ENCODE measurements at regions not wholly inside any gene's neighbourhood (a gene's known extent, or its start where the extent isn't known, plus 50 kb on each side); places are given as distances from the start of the nearest gene placed in this dataset.

DNA sequence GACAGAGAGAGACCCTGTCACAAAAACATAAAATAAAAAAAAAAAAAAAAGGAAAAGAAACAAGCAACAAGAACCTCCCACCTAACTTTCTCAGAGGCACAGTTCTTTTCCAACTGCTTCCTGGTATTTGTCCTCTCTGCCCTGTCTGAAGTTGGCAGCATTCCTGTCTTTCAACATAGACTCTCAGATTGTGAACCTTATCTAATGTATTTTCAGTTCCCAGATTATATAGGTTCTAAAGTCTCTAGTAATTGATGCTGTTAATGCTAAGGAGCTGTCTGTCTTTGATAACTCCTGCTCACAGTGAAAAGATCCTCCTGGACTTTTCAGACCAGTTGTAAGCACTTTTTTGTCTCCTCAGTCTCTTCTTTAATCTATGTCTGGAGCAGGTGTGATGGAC is 199.5 kb upstream of the P2RY1 start:
- TF ChIP-seq, protein P1, sequence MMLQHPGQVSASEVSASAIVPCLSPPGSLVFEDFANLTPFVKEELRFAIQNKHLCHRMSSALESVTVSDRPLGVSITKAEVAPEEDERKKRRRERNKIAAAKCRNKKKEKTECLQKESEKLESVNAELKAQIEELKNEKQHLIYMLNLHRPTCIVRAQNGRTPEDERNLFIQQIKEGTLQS (IDR thresholded peaks at IDR 0.05), result no peak
- TF ChIP-seq, protein P2, sequence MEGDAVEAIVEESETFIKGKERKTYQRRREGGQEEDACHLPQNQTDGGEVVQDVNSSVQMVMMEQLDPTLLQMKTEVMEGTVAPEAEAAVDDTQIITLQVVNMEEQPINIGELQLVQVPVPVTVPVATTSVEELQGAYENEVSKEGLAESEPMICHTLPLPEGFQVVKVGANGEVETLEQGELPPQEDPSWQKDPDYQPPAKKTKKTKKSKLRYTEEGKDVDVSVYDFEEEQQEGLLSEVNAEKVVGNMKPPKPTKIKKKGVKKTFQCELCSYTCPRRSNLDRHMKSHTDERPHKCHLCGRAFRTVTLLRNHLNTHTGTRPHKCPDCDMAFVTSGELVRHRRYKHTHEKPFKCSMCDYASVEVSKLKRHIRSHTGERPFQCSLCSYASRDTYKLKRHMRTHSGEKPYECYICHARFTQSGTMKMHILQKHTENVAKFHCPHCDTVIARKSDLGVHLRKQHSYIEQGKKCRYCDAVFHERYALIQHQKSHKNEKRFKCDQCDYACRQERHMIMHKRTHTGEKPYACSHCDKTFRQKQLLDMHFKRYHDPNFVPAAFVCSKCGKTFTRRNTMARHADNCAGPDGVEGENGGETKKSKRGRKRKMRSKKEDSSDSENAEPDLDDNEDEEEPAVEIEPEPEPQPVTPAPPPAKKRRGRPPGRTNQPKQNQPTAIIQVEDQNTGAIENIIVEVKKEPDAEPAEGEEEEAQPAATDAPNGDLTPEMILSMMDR (IDR thresholded peaks at IDR 0.05 in 2 of 3, conservative IDR thresholded peaks at IDR 0.05 in 1 of 3; ENCODE audit: borderline replicate concordance in 1 of 3, insufficient read depth in 1 of 3, low read depth in 2 of 3, low read length in 2 of 3), result no peak
- TF ChIP-seq, protein P3, sequence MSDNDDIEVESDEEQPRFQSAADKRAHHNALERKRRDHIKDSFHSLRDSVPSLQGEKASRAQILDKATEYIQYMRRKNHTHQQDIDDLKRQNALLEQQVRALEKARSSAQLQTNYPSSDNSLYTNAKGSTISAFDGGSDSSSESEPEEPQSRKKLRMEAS (IDR thresholded peaks at IDR 0.05), result no peak
- TF ChIP-seq RAD21 (IDR thresholded peaks at IDR 0.05; ENCODE audit: low read depth) (no peak), CEBPB (IDR thresholded peaks at IDR 0.05; ENCODE audit: low read depth) (no peak), TCF7L2 (IDR thresholded peaks at IDR 0.05; ENCODE audit: borderline replicate concordance, extremely low read depth, insufficient read depth, insufficient read length) (no peak), EZH2 (IDR thresholded peaks at IDR 0.05) (no peak), POLR2A (IDR thresholded peaks at IDR 0.05; ENCODE audit: borderline replicate concordance, extremely low read depth, insufficient read depth, insufficient read length) (no peak)
- TF ChIP-seq, protein P4, sequence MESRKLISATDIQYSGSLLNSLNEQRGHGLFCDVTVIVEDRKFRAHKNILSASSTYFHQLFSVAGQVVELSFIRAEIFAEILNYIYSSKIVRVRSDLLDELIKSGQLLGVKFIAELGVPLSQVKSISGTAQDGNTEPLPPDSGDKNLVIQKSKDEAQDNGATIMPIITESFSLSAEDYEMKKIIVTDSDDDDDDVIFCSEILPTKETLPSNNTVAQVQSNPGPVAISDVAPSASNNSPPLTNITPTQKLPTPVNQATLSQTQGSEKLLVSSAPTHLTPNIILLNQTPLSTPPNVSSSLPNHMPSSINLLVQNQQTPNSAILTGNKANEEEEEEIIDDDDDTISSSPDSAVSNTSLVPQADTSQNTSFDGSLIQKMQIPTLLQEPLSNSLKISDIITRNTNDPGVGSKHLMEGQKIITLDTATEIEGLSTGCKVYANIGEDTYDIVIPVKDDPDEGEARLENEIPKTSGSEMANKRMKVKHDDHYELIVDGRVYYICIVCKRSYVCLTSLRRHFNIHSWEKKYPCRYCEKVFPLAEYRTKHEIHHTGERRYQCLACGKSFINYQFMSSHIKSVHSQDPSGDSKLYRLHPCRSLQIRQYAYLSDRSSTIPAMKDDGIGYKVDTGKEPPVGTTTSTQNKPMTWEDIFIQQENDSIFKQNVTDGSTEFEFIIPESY (IDR thresholded peaks at IDR 0.05; ENCODE audit: extremely low read depth, insufficient replicate concordance, low read length), result no peak
- TF ChIP-seq, protein P5, sequence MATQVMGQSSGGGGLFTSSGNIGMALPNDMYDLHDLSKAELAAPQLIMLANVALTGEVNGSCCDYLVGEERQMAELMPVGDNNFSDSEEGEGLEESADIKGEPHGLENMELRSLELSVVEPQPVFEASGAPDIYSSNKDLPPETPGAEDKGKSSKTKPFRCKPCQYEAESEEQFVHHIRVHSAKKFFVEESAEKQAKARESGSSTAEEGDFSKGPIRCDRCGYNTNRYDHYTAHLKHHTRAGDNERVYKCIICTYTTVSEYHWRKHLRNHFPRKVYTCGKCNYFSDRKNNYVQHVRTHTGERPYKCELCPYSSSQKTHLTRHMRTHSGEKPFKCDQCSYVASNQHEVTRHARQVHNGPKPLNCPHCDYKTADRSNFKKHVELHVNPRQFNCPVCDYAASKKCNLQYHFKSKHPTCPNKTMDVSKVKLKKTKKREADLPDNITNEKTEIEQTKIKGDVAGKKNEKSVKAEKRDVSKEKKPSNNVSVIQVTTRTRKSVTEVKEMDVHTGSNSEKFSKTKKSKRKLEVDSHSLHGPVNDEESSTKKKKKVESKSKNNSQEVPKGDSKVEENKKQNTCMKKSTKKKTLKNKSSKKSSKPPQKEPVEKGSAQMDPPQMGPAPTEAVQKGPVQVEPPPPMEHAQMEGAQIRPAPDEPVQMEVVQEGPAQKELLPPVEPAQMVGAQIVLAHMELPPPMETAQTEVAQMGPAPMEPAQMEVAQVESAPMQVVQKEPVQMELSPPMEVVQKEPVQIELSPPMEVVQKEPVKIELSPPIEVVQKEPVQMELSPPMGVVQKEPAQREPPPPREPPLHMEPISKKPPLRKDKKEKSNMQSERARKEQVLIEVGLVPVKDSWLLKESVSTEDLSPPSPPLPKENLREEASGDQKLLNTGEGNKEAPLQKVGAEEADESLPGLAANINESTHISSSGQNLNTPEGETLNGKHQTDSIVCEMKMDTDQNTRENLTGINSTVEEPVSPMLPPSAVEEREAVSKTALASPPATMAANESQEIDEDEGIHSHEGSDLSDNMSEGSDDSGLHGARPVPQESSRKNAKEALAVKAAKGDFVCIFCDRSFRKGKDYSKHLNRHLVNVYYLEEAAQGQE (IDR thresholded peaks at IDR 0.05; ENCODE audit: low read depth), result no peak
